SK-N-MC (cell line): ENCODE measurements at regions not wholly inside any gene's neighbourhood (a gene's known extent, or its start where the extent isn't known, plus 50 kb on each side); places are given as distances from the start of the nearest gene placed in this dataset.

Source experiments
- DNase-seq: peaks from one replicate; pipeline ENCODE4 v3.0.0-alpha.2; 2011; ENCODE audit warnings: low read depth, low spot score
- H3K27ac ChIP-seq: fragments of 200-600 bp; sonication (generic); 2 replicates; pipeline ENCODE4 v1.5.1; 2016; ENCODE audit warnings: mixed run types
- H3K36me3 ChIP-seq: fragments of 200-600 bp; sonication (generic); 2 replicates; pipeline ENCODE4 v1.6.1; 2017; ENCODE audit warnings: antibody characterized with exemption, low read length, mixed read lengths; ENCODE audit not compliant: insufficient read depth
- H3K4me3 ChIP-seq: fragments of 200-600 bp; sonication (generic); 2 replicates; pipeline ENCODE4 v1.5.1; 2016
- H3K9ac ChIP-seq: fragments of 200-600 bp; sonication (generic); 2 replicates; pipeline ENCODE4 v1.8.0; 2017; ENCODE audit warnings: mixed run types, mixed read lengths; ENCODE audit not compliant: insufficient read length
- H3K9me3 ChIP-seq: fragments of 200-600 bp; sonication (generic); 2 replicates; pipeline ENCODE4 v1.6.1; 2017; ENCODE audit warnings: low read depth, mild to moderate bottlenecking, antibody characterized with exemption, low read length, moderate library complexity, mixed read lengths
- EZH2 ChIP-seq: fragments of 200-600 bp; sonication (generic); IDR thresholded peaks from one replicate; pipeline ENCODE4 v1.6.1; 2017; ENCODE audit warnings: antibody characterized with exemption
- FOXP2 ChIP-seq: optimal IDR thresholded peaks from 2 replicates; pipeline ENCODE3; 2011; ENCODE audit warnings: mild to moderate bottlenecking, moderate library complexity; ENCODE audit not compliant: insufficient read depth; ENCODE audit errors: extremely low read length, control extremely low read depth
- POLR2AphosphoS5 ChIP-seq: IDR thresholded peaks from 2 replicates; pipeline ENCODE4 v1.6.1; 2012; ENCODE audit warnings: mild to moderate bottlenecking, low read depth, low read length, borderline replicate concordance

GRCh38 chr4:148780426-148781005, 338.3 kb upstream of the NR3C2 start:
- no peaks in the 10 kb centered on the region for H3K9me3 ChIP-seq
- no peak overlapping the region for H3K9ac ChIP-seq
- H3K36me3 ChIP-seq, result no peaks in the 10 kb centered on the region
- no peak for DNase-seq
- TF ChIP-seq FOXP2 (no peak), POLR2AphosphoS5 (no peak), EZH2 (no peak)
- no peak overlapping the region for H3K4me3 ChIP-seq
- no peak overlapping the region for H3K27ac ChIP-seq

GRCh38 chr4:148779771-148780170, 337.6 kb upstream of the NR3C2 start:
- TF ChIP-seq POLR2AphosphoS5 (no peak), FOXP2 (no peak), EZH2 (no peak)
- DNase-seq, result no peak
- Histone ChIP-seq H3K9me3 (no peaks in the 10 kb centered on the region), H3K27ac (no peak overlapping the region), H3K9ac (no peak overlapping the region), H3K4me3 (no peak overlapping the region), H3K36me3 (no peaks in the 10 kb centered on the region)

DNA sequence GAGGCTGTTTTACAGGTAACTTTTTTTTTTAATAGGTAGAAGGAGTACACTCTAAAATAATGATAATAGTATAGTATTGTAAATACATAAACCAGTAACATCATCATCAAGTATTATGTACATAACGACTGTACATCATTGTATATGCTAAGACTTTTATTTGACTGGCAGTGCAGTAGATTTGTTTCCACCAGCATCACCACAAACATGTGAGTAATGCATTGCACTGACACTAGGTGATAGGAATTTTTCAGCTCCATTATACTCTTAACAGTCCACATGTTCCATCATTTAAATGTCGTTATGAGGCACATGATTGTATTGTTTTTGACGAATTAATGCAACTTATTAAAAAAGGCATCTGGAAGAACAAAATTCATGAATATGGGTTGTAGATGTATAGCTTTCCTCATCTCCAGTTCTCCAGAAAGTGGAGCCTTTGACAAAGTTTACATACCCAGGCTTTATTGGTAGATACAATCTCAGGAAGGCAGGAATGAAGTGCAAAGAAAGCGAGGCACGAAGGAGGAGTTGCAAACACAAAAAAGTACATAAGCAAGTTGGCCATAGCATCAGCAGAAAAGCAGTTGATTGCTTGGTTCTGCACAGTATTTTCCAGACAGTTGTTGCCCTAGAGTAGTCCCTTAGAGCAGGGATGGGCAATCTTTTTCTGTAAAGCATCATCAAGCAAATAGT, 336.9 kb upstream of the NR3C2 start:
- H3K27ac ChIP-seq, result no peak overlapping the region
- H3K9ac ChIP-seq, result no peak overlapping the region
- no peaks in the 10 kb centered on the region for H3K9me3 ChIP-seq
- TF ChIP-seq EZH2, result no peak
- no peak for TF ChIP-seq POLR2AphosphoS5
- H3K36me3 ChIP-seq, result no peaks in the 10 kb centered on the region
- DNase-seq, result no peak
- no peak overlapping the region for H3K4me3 ChIP-seq

DNA sequence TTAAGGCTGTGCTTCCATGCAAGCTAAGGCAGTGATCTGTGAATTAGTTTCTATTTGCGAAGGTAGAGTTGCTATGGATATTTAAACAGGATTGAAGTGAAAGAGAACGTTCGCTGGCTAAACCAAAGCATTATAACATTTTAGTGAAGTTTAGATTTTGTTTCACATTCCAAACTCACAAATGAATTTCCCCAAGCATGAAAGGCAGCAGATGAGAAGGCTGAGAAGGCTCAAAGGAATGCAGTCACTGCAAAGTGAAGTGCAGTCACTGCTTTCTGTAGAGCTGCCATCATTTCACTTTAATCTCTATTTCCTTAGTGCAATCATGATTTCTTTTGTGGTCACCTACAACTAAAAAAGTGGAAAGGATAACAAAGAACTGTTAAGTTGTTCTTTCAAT, 334.7 kb upstream of the NR3C2 start:
- no peaks in the 10 kb centered on the region for H3K36me3 ChIP-seq
- DNase-seq, result no peak
- H3K4me3 ChIP-seq, result no peak overlapping the region
- TF ChIP-seq FOXP2 (no peak), POLR2AphosphoS5 (no peak), EZH2 (no peak)
- H3K9me3 ChIP-seq, result no peaks in the 10 kb centered on the region
- no peak overlapping the region for H3K9ac ChIP-seq
- H3K27ac ChIP-seq, result no peak overlapping the region

- H3K36me3 ChIP-seq, result no peaks in the 10 kb centered on the region
- no peaks in the 10 kb centered on the region for H3K9me3 ChIP-seq
- H3K9ac ChIP-seq, result no peak overlapping the region
- H3K27ac ChIP-seq, result no peak overlapping the region
- no peak for TF ChIP-seq FOXP2
- no peak for TF ChIP-seq POLR2AphosphoS5
- no peak for TF ChIP-seq EZH2
- no peak for DNase-seq
- H3K4me3 ChIP-seq, result no peak overlapping the region
These were observed 331.9 kb upstream of the NR3C2 start for GRCh38 chr4:148774134-148774533.

DNA sequence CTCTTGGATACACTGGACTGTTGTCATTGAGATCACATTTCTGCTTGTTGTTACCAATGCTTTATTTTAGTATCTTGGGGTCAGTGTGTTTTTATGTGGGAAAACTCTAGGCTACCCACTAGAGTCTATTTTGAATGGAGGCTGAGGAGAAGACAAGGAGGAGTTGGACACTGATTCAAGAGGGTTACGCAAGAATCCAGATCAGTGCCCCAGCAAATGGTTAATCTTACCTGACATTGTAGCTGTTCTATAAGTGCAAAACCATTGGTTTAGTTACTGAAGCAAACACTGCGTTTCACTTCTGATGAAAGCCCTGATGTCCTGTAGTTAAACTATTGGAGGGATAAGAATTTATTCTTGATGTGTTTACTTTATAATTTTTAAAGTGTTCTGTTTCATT, 331.1 kb upstream of the NR3C2 start:
- H3K36me3 ChIP-seq, result no peaks in the 10 kb centered on the region
- TF ChIP-seq EZH2 (no peak), POLR2AphosphoS5 (no peak), FOXP2 (no peak)
- no peak overlapping the region for H3K4me3 ChIP-seq
- no peak overlapping the region for H3K27ac ChIP-seq
- H3K9me3 ChIP-seq, result no peaks in the 10 kb centered on the region
- no peak for DNase-seq
- H3K9ac ChIP-seq, result no peak overlapping the region

DNA sequence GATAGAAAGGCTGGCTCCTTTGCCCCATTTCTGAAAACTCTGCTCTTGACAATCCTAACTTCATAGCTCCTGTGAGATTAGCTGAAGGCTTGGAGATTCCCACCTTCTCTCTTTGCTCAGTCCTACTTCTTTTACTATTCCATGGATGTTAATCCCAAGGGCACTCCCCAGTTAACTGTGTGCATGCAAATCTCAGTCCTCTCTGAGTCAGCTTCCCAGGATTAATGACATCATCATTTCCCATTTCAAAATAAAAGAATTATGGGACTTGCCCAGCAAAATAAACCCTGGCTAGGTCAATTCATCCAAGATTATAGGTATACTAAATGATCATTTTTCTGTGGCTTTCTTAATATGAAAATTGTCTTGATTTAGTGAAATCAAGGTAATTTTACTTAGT, 328.6 kb upstream of the NR3C2 start:
- Histone ChIP-seq H3K27ac (no peak overlapping the region), H3K4me3 (no peak overlapping the region), H3K36me3 (no peaks in the 10 kb centered on the region), H3K9ac (no peak overlapping the region), H3K9me3 (no peaks in the 10 kb centered on the region)
- TF ChIP-seq EZH2, result no peak
- TF ChIP-seq POLR2AphosphoS5, result no peak
- no peak for TF ChIP-seq FOXP2
- DNase-seq, result no peak

DNA sequence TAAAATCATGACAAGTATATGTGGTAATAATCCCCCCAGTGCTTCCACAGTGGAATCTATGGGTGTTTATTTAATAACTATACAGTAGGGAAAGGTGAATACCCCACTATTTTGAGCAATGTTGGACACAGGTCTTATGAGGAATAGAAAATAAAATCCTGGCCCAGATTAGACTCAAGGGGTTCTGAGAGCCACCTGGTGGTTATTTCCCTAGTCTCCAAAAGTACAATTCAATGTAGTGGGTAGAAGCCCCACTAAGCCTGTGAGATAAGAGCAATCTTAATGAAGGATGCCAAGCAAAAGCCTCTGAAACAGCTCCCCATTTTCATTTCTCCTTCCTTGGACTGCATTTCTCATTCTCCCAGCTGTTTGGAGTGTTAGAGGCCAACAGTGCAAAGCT, 328.2 kb upstream of the NR3C2 start:
- Histone ChIP-seq H3K9me3 (no peaks in the 10 kb centered on the region), H3K9ac (no peak overlapping the region), H3K4me3 (no peak overlapping the region), H3K36me3 (no peaks in the 10 kb centered on the region), H3K27ac (no peak overlapping the region)
- TF ChIP-seq POLR2AphosphoS5 (no peak), FOXP2 (no peak), EZH2 (no peak)
- no peak for DNase-seq

DNA sequence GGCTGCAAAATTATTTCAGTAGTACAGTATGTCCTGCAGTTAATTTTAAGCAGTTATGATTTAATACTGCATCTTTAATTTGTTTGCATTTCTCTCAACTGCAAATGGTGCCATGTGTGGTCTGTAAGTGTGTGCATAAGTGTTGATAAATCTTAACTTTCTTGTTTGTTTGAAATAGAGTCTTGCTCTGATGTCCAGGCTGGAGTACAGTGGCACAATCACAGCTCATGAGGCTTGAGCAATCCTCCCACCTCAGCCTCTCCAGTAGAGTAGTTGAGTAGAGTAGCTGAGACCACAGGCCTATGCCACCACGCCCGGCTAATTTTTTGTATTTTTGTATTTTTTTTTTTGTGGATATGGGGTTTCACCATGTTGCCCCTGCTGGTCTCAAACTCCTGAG, 322.5 kb upstream of the NR3C2 start:
- Histone ChIP-seq H3K27ac (no peak overlapping the region), H3K36me3 (no peaks in the 10 kb centered on the region), H3K4me3 (no peak overlapping the region), H3K9ac (no peak overlapping the region), H3K9me3 (no peaks in the 10 kb centered on the region)
- DNase-seq, result no peak
- TF ChIP-seq EZH2, result no peak
- no peak for TF ChIP-seq FOXP2
- TF ChIP-seq POLR2AphosphoS5, result no peak
